Type B pancreatic cell (in vitro differentiated cells): ENCODE measurements at regions not wholly inside any gene's neighbourhood (a gene's known extent, or its start where the extent isn't known, plus 50 kb on each side); places are given as distances from the start of the nearest gene placed in this dataset.

Source experiments
- DNase-seq: peaks from one replicate; pipeline ENCODE4 v3.0.0; 2021; ENCODE audit warnings: mixed read lengths; ENCODE audit not compliant: unreplicated experiment; ENCODE audit errors: extremely low spot score
- H3K27ac Mint-ChIP-seq: 2 replicates; pipeline ENCODE4 v1.8.0; 2021; ENCODE audit warnings: mild to moderate bottlenecking, mixed read lengths
- H3K27me3 Mint-ChIP-seq: 2 replicates; pipeline ENCODE4 v1.8.0; 2021; ENCODE audit warnings: mixed read lengths
- H3K36me3 Mint-ChIP-seq: 2 replicates; pipeline ENCODE4 v1.8.0; 2021; ENCODE audit warnings: mixed read lengths
- H3K4me1 Mint-ChIP-seq: one replicate; pipeline ENCODE4 v1.8.0; 2021; ENCODE audit warnings: mixed read lengths; ENCODE audit not compliant: unreplicated experiment
- H3K4me3 Mint-ChIP-seq: 2 replicates; pipeline ENCODE4 v1.8.0; 2021; ENCODE audit warnings: mild to moderate bottlenecking, mixed read lengths
- H3K9me3 Mint-ChIP-seq: 2 replicates; pipeline ENCODE4 v1.8.0; 2021; ENCODE audit warnings: mixed read lengths
- CTCF ChIP-seq: fragments of 200-600 bp; sonication (generic); conservative IDR thresholded peaks from 2 replicates; pipeline ENCODE4 v1.5.0; 2021; ENCODE audit warnings: antibody characterized with exemption, mild to moderate bottlenecking

- no peak for TF ChIP-seq CTCF
- Mint-ChIP-seq H3K27me3 (peaks cover 4% of the 10 kb centered on the region), H3K9me3 (no peaks in the 10 kb centered on the region), H3K4me1 (no peaks in the 10 kb centered on the region), H3K4me3 (no peak overlapping the region), H3K36me3 (no peaks in the 10 kb centered on the region), H3K27ac (no peak overlapping the region)
- no peak for DNase-seq
These were observed 293.1 kb upstream of the NRP1 start for GRCh38 chr10:33627611-33628010.

- Mint-ChIP-seq H3K4me3 (no peak overlapping the region), H3K27me3 (peaks cover 4% of the 10 kb centered on the region)
These were observed 292.5 kb upstream of the NRP1 start for GRCh38 chr10:33626798-33627466.

GRCh38 chr10:33623669-33624068 is 289.2 kb upstream of the NRP1 start:
- Mint-ChIP-seq H3K9me3 (no peaks in the 10 kb centered on the region), H3K4me1 (no peaks in the 10 kb centered on the region), H3K36me3 (no peaks in the 10 kb centered on the region), H3K27me3 (no peaks in the 10 kb centered on the region), H3K4me3 (no peak overlapping the region), H3K27ac (no peak overlapping the region)
- DNase-seq = no peak
- TF ChIP-seq CTCF = no peak

More at GRCh38 chr10:33626798-33627466, 292.5 kb upstream of the NRP1 start:
- Mint-ChIP-seq H3K36me3 (no peaks in the 10 kb centered on the region), H3K27ac (no peak overlapping the region), H3K4me1 (no peaks in the 10 kb centered on the region), H3K9me3 (no peaks in the 10 kb centered on the region)
- no peak for DNase-seq
- no peak for TF ChIP-seq CTCF

GRCh38 chr10:33621101-33621500 is 286.6 kb upstream of the NRP1 start:
- no peak for TF ChIP-seq CTCF
- Mint-ChIP-seq H3K4me1 (peaks cover 15% of the 10 kb centered on the region), H3K9me3 (no peaks in the 10 kb centered on the region), H3K27me3 (no peaks in the 10 kb centered on the region), H3K27ac (no peak overlapping the region), H3K36me3 (no peaks in the 10 kb centered on the region), H3K4me3 (no peak overlapping the region)
- no peak for DNase-seq

- TF ChIP-seq CTCF = no peak
- H3K27ac Mint-ChIP-seq = no peak overlapping the region
- H3K4me1 Mint-ChIP-seq = peaks cover 15% of the 10 kb centered on the region
- DNase-seq = no peak
- no peak overlapping the region for H3K4me3 Mint-ChIP-seq
- peaks cover 5% of the 10 kb centered on the region for H3K27me3 Mint-ChIP-seq
- no peaks in the 10 kb centered on the region for H3K36me3 Mint-ChIP-seq
- peaks cover 6% of the 10 kb centered on the region for H3K9me3 Mint-ChIP-seq
These were observed 283.7 kb upstream of the NRP1 start for GRCh38 chr10:33618196-33618595.
